Ovary (tissue), 3 donors: ENCODE measurements at regions not wholly inside any gene's neighbourhood (a gene's known extent, or its start where the extent isn't known, plus 50 kb on each side); places are given as distances from the start of the nearest gene placed in this dataset.

Experiments
- EP300 ChIP-seq: sonication (generic); formaldehyde crosslinking; IDR thresholded peaks from one replicate; pipeline ENCODE4 v1.6.1; 2017; ENCODE audit warnings: antibody characterized with exemption
- TF ChIP-seq, protein P1 (sequence below), 3 donors: fragments of 450-650 bp in 2 of 3; fragments of 200-600 bp in 1 of 3; IDR thresholded peaks; one replicate each; pipeline versions ENCODE4 v1.5.1 to v1.8.0; 2016 to 2022; ENCODE audit warnings: antibody characterized with exemption in 3 of 3, mild to moderate bottlenecking in 1 of 3
- donor health status: DM: no; HTN: no; CAD: no.

DNA sequence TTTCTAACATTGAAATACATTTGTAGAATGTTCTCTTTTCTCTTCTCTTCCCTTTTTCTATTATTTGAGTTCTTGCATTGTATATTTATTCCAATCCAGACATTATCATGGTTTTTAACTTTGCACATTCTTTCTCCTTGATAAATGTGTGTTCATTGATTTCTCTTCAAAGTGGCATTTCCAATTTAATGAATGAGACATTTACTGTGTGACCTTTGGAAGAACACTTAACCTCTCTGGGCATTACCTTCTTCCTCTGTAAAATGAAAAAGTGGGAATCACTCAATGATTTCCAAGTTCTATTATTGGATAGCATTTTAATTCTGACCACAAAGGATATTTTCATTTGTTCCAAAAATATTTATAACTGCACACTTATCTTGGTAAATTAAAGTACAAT is 1095.8 kb downstream of the GALC start:
- TF ChIP-seq, protein P1, sequence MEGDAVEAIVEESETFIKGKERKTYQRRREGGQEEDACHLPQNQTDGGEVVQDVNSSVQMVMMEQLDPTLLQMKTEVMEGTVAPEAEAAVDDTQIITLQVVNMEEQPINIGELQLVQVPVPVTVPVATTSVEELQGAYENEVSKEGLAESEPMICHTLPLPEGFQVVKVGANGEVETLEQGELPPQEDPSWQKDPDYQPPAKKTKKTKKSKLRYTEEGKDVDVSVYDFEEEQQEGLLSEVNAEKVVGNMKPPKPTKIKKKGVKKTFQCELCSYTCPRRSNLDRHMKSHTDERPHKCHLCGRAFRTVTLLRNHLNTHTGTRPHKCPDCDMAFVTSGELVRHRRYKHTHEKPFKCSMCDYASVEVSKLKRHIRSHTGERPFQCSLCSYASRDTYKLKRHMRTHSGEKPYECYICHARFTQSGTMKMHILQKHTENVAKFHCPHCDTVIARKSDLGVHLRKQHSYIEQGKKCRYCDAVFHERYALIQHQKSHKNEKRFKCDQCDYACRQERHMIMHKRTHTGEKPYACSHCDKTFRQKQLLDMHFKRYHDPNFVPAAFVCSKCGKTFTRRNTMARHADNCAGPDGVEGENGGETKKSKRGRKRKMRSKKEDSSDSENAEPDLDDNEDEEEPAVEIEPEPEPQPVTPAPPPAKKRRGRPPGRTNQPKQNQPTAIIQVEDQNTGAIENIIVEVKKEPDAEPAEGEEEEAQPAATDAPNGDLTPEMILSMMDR (IDR thresholded peaks at IDR 0.05): no peak
- TF ChIP-seq EP300: no peak
